B cell (primary cell): ENCODE measurements at regions not wholly inside any gene's neighbourhood (a gene's known extent, or its start where the extent isn't known, plus 50 kb on each side); places are given as distances from the start of the nearest gene placed in this dataset.

ENCODE experiments used
- ATAC-seq: fragments of 200-7000 bp; cut with Tn5 transposase; one replicate; pipeline ENCODE4 v1.10.0; 2021; ENCODE audit warnings: low read depth, mild to moderate bottlenecking, moderate number of reproducible peaks, moderate library complexity
- CTCF ChIA-PET: fragments of 350-600 bp; sonication (Branson Sonifier 250); formaldehyde crosslinking; loops from one replicate; lab custom pipeline; 2021; ENCODE audit warnings: antibody characterized with exemption, inconsistent platforms; lab: Charles Lee
- POLR2A ChIA-PET: fragments of 350-600 bp; sonication (Branson Sonifier 250); formaldehyde crosslinking; loops from one replicate; lab custom pipeline; 2021; ENCODE audit warnings: antibody characterized with exemption; lab: Charles Lee
- DNase-seq: peaks from one replicate; pipeline ENCODE4 v3.0.0; 2013
- H2AFZ ChIP-seq: 2 replicates; pipeline ENCODE4 v1.6.1; 2012; ENCODE audit warnings: mild to moderate bottlenecking, low read depth, low read length; ENCODE audit not compliant: insufficient read depth, poor library complexity, severe bottlenecking
- H3K27ac ChIP-seq, 2 donors: 1 replicate in 1 of 2; 2 replicates in 1 of 2; pipeline ENCODE4 v1.5.1; 2012 to 2013; ENCODE audit warnings: low read length in 2 of 2, mild to moderate bottlenecking in 2 of 2, moderate library complexity in 1 of 2
- H3K27me3 ChIP-seq, 4 experiments: fragments of 200-600 bp in 1 of 4; sonication (generic) in 1 of 4; replicated peaks in 1 of 4; 1 replicate in 2 of 4; 2 replicates in 2 of 4; pipeline versions ENCODE4 v1.6.1 to v1.7.0; 2013 to 2016; ENCODE audit warnings: low read length in 3 of 4, mild to moderate bottlenecking in 2 of 4, mixed read lengths in 1 of 4, moderate library complexity in 1 of 4; ENCODE audit not compliant: insufficient read depth in 4 of 4, control insufficient read depth in 3 of 4; ENCODE audit errors: control extremely low read depth in 1 of 4
- H3K36me3 ChIP-seq, 2 experiments: replicated peaks in 1 of 2; 1 replicate in 1 of 2; 2 replicates in 1 of 2; pipeline versions ENCODE4 v1.6.1 to v1.7.1; 2013; ENCODE audit warnings: low read length in 1 of 2; ENCODE audit not compliant: insufficient read depth in 2 of 2, control insufficient read depth in 1 of 2; ENCODE audit errors: control extremely low read depth in 1 of 2, extremely low read depth in 1 of 2
- H3K4me1 ChIP-seq, 2 donors: fragments of 200-600 bp in 1 of 2; sonication (generic) in 1 of 2; 1 replicate in 1 of 2; 2 replicates in 1 of 2; pipeline versions ENCODE4 v1.5.1 to v1.6.1; 2013 to 2017; ENCODE audit warnings: low read length in 2 of 2; ENCODE audit not compliant: control insufficient read depth in 2 of 2, insufficient read depth in 2 of 2
- H3K4me2 ChIP-seq: replicated peaks from 2 replicates; pipeline ENCODE3; 2012; ENCODE audit warnings: mild to moderate bottlenecking, low read depth, low read length; ENCODE audit not compliant: poor library complexity, severe bottlenecking
- H3K4me3 ChIP-seq, 5 experiments: fragments of 200-600 bp in 1 of 5; sonication (generic) in 1 of 5; 1 replicate in 3 of 5; 2 replicates in 2 of 5; pipeline versions ENCODE4 v1.5.1 to v1.7.0; 2011 to 2016; ENCODE audit warnings: low read length in 4 of 5, mild to moderate bottlenecking in 4 of 5, low read depth in 2 of 5, control low read depth in 1 of 5, moderate library complexity in 1 of 5; ENCODE audit not compliant: insufficient read depth in 1 of 5; ENCODE audit errors: control extremely low read depth in 1 of 5, extremely low read depth in 1 of 5
- H3K79me2 ChIP-seq: fragments of 200-600 bp; sonication (generic); one replicate; pipeline ENCODE4 v1.6.0; 2016; ENCODE audit warnings: low read length; ENCODE audit not compliant: control insufficient read depth, insufficient read depth
- H3K9ac ChIP-seq: fragments of 200-600 bp; sonication (generic); 2 replicates; pipeline ENCODE4 v1.6.1; 2017; ENCODE audit warnings: mild to moderate bottlenecking, low read length, moderate library complexity
- H3K9me3 ChIP-seq, 3 donors: one replicate each; pipeline versions ENCODE4 v1.6.1 to v1.7.1; 2013; ENCODE audit warnings: low read length in 2 of 3; ENCODE audit not compliant: control insufficient read depth in 2 of 3, insufficient read depth in 1 of 3; ENCODE audit errors: control extremely low read depth in 1 of 3
- H4K20me1 ChIP-seq: 2 replicates; pipeline ENCODE4 v1.6.0; 2012; ENCODE audit warnings: mild to moderate bottlenecking, low read length; ENCODE audit not compliant: insufficient read depth, control insufficient read depth, poor library complexity, severe bottlenecking
- H3K27ac Mint-ChIP-seq: one replicate; pipeline ENCODE4 v1.8.0; 2021; ENCODE audit warnings: mixed read lengths
- H3K27me3 Mint-ChIP-seq: one replicate; pipeline ENCODE4 v1.8.0; 2021; ENCODE audit warnings: mixed read lengths
- H3K4me1 Mint-ChIP-seq: one replicate; pipeline ENCODE4 v1.8.0; 2021; ENCODE audit warnings: mixed read lengths
- H3K4me3 Mint-ChIP-seq: one replicate; pipeline ENCODE4 v1.8.0; 2021; ENCODE audit warnings: mixed read lengths
- H3K9me3 Mint-ChIP-seq: one replicate; pipeline ENCODE4 v1.8.0; 2022; ENCODE audit warnings: mixed read lengths; ENCODE audit not compliant: insufficient read depth
- CTCF ChIP-seq: fragments of 200-600 bp; IDR thresholded peaks from one replicate; pipeline ENCODE4 v1.8.0; 2022; ENCODE audit warnings: antibody characterized with exemption, mild to moderate bottlenecking
- EZH2 ChIP-seq: IDR thresholded peaks from 2 replicates; pipeline ENCODE4 v1.6.1; 2012; ENCODE audit warnings: borderline replicate concordance, low read depth, mild to moderate bottlenecking, moderate library complexity, low read length; ENCODE audit not compliant: insufficient read depth, poor library complexity, severe bottlenecking
- WGBS: methylation state at CpG from one replicate; pipeline ENCODE4 v1.1.5; 2013; ENCODE audit warnings: missing lambda C conversion rate; ENCODE audit not compliant: insufficient coverage; 5-methylcytosine and 5-hydroxymethylcytosine counted together
- intact Hi-C: fragments of 100-400 bp; cut with micrococcal nuclease; formaldehyde crosslinking; loops from one replicate; pipeline ENCODE4 v1.10.0; 2022

GRCh38 chr13:106115081-106115480, 420.4 kb downstream of the EFNB2 start:
- no CpG with 5 or more reads among the region's 2 CpGs for WGBS
- no peaks in the 10 kb centered on the region for H4K20me1 ChIP-seq
- no peaks in the 10 kb centered on the region for H3K36me3 ChIP-seq
- intact Hi-C loops: no loop called here
- peaks cover 0 to 5% (median 0%) of the 10 kb centered on the region in 3 donors for H3K9me3 ChIP-seq
- H3K4me3 ChIP-seq: no peak overlapping the region
- H3K4me3 Mint-ChIP-seq: no peak overlapping the region
- TF ChIP-seq EZH2: no peak
- no peak for TF ChIP-seq CTCF
- no peaks in the 10 kb centered on the region for H3K4me1 Mint-ChIP-seq
- DNase-seq (no peak), ATAC-seq (no peak)
- no peaks in the 10 kb centered on the region for H3K27me3 ChIP-seq
- H2AFZ ChIP-seq: no peak overlapping the region
- ChIA-PET POLR2A (no interaction called here), CTCF (no interaction called here)
- no peak overlapping the region for H3K27ac Mint-ChIP-seq
- no peak overlapping the region for H3K27ac ChIP-seq
- no peaks in the 10 kb centered on the region for H3K4me1 ChIP-seq
- H3K79me2 ChIP-seq: no peaks in the 10 kb centered on the region
- no peaks in the 10 kb centered on the region for H3K9me3 Mint-ChIP-seq
- no peak overlapping the region for H3K4me2 ChIP-seq
- H3K9ac ChIP-seq: no peak overlapping the region
- H3K27me3 Mint-ChIP-seq: no peaks in the 10 kb centered on the region

GRCh38 chr13:106113796-106114195, 421.7 kb downstream of the EFNB2 start:
- no peak overlapping the region for H3K4me2 ChIP-seq
- ATAC-seq (no peak), DNase-seq (no peak)
- H3K9me3 ChIP-seq: no peaks in the 10 kb centered on the region
- no peaks in the 10 kb centered on the region for H3K27me3 ChIP-seq
- ChIA-PET POLR2A (no interaction called here), CTCF (no interaction called here)
- no peak for TF ChIP-seq CTCF
- no peak for TF ChIP-seq EZH2
- no CpG with 5 or more reads among the region's 1 CpG for WGBS
- no peak overlapping the region for H2AFZ ChIP-seq
- Mint-ChIP-seq H3K4me3 (no peak overlapping the region), H3K27ac (no peak overlapping the region), H3K4me1 (no peaks in the 10 kb centered on the region), H3K9me3 (no peaks in the 10 kb centered on the region), H3K27me3 (no peaks in the 10 kb centered on the region)
- no peaks in the 10 kb centered on the region for H3K36me3 ChIP-seq
- H3K79me2 ChIP-seq: no peaks in the 10 kb centered on the region
- H3K4me3 ChIP-seq: no peak overlapping the region
- no peaks in the 10 kb centered on the region for H3K4me1 ChIP-seq
- intact Hi-C loops: no loop called here
- H3K27ac ChIP-seq: no peak overlapping the region
- no peak overlapping the region for H3K9ac ChIP-seq
- no peaks in the 10 kb centered on the region for H4K20me1 ChIP-seq
